Esophagus muscularis mucosa (tissue), 4 donors: ENCODE measurements at regions not wholly inside any gene's neighbourhood (a gene's known extent, or its start where the extent isn't known, plus 50 kb on each side); places are given as distances from the start of the nearest gene placed in this dataset.

Source experiments
- EP300 ChIP-seq: sonication (generic); formaldehyde crosslinking; IDR thresholded peaks from one replicate; pipeline ENCODE4 v1.6.1; 2017; ENCODE audit warnings: antibody characterized with exemption
- POLR2A ChIP-seq: fragments of 450-650 bp; IDR thresholded peaks from one replicate; pipeline ENCODE4 v1.6.1; 2017; ENCODE audit warnings: antibody characterized with exemption, moderate library complexity, mild to moderate bottlenecking, low read depth
- POLR2AphosphoS5 ChIP-seq, 2 donors: sonication (generic); formaldehyde crosslinking; IDR thresholded peaks; one replicate each; pipeline ENCODE4 v1.6.1; 2017; ENCODE audit warnings: antibody characterized with exemption in 2 of 2
- TF ChIP-seq, protein P1 (sequence below), 3 experiments: fragments of 200-600 bp in 2 of 3; fragments of 450-650 bp in 1 of 3; sonication (generic) in 2 of 3; IDR thresholded peaks; one replicate each; pipeline ENCODE4 v1.5.1; 2017 to 2019; ENCODE audit warnings: antibody characterized with exemption in 3 of 3, mild to moderate bottlenecking in 2 of 3, moderate library complexity in 1 of 3

DNA sequence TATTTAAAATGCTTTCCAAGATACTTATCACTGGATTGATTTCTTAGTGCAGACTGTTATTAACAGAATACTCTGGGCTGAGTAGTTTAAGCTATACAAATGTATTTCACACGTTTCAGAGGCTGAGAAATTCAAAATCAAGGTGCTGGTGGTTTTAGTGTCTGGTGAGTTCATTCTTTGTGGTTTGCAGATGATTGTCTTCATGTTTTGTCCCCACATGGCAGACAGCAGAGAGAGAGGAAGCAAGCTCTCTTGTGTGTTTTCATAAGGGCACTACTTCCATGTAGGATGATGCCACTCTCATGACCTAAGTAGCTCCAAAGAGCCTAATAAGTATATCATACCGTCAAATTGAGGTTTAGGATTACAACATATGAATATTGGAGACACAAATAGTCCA lies 1348.9 kb upstream of the FLRT2 start:
- TF ChIP-seq, protein P1, sequence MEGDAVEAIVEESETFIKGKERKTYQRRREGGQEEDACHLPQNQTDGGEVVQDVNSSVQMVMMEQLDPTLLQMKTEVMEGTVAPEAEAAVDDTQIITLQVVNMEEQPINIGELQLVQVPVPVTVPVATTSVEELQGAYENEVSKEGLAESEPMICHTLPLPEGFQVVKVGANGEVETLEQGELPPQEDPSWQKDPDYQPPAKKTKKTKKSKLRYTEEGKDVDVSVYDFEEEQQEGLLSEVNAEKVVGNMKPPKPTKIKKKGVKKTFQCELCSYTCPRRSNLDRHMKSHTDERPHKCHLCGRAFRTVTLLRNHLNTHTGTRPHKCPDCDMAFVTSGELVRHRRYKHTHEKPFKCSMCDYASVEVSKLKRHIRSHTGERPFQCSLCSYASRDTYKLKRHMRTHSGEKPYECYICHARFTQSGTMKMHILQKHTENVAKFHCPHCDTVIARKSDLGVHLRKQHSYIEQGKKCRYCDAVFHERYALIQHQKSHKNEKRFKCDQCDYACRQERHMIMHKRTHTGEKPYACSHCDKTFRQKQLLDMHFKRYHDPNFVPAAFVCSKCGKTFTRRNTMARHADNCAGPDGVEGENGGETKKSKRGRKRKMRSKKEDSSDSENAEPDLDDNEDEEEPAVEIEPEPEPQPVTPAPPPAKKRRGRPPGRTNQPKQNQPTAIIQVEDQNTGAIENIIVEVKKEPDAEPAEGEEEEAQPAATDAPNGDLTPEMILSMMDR (IDR thresholded peaks at IDR 0.05): no peak
- no peak for TF ChIP-seq POLR2A
- TF ChIP-seq POLR2AphosphoS5 (IDR thresholded peaks at IDR 0.05): no peak
- no peak for TF ChIP-seq EP300
